GM23338 (cell line): ENCODE measurements at regions not wholly inside any gene's neighbourhood (a gene's known extent, or its start where the extent isn't known, plus 50 kb on each side); places are given as distances from the start of the nearest gene placed in this dataset.

ENCODE experiments used
- ATAC-seq: fragments of 200-7000 bp; cut with Tn5 transposase; 3 replicates; pipeline ENCODE4 v1.9.1; 2020
- DNase-seq: peaks from one replicate; pipeline ENCODE4 v3.0.0-alpha.2; 2015; ENCODE audit warnings: low spot score
- H2AFZ ChIP-seq: fragments of 200-600 bp; sonication (generic); 2 replicates; pipeline ENCODE4 v1.8.0; 2016; ENCODE audit warnings: antibody characterized with exemption, mild to moderate bottlenecking, moderate library complexity
- H3F3A ChIP-seq: fragments of 200-600 bp; sonication (generic); replicated peaks from 2 replicates; pipeline ENCODE4 v1.8.0; 2017; ENCODE audit warnings: antibody characterized with exemption, mixed run types, low read depth
- H3K27ac ChIP-seq: fragments of 200-600 bp; sonication (generic); 2 replicates; pipeline ENCODE4 v1.6.1; 2016; ENCODE audit warnings: low read depth
- H3K27me3 ChIP-seq: fragments of 200-600 bp; sonication (generic); 2 replicates; pipeline ENCODE4 v1.8.0; 2016; ENCODE audit warnings: mild to moderate bottlenecking, mixed run types, moderate library complexity; ENCODE audit not compliant: insufficient read depth
- H3K36me3 ChIP-seq: fragments of 200-600 bp; sonication (generic); 2 replicates; pipeline ENCODE4 v1.8.0; 2016; ENCODE audit warnings: mild to moderate bottlenecking; ENCODE audit not compliant: insufficient read depth
- H3K4me1 ChIP-seq: fragments of 200-600 bp; sonication (generic); 2 replicates; pipeline ENCODE4 v1.8.0; 2016; ENCODE audit warnings: mild to moderate bottlenecking, moderate library complexity; ENCODE audit not compliant: insufficient read depth
- H3K4me2 ChIP-seq: fragments of 200-600 bp; sonication (generic); 2 replicates; pipeline ENCODE4 v1.7.1; 2017; ENCODE audit warnings: mixed run types
- H3K4me3 ChIP-seq: fragments of 200-600 bp; sonication (generic); 2 replicates; pipeline ENCODE4 v1.6.1; 2016; ENCODE audit warnings: mixed run types
- H3K79me2 ChIP-seq: fragments of 200-600 bp; sonication (generic); replicated peaks from 2 replicates; pipeline ENCODE4 v1.8.0; 2017; ENCODE audit warnings: mild to moderate bottlenecking; ENCODE audit not compliant: insufficient read depth
- H3K9me2 ChIP-seq: fragments of 200-600 bp; sonication (generic); 2 replicates; pipeline ENCODE4 v1.8.0; 2017; ENCODE audit not compliant: insufficient read depth
- H4K20me1 ChIP-seq: fragments of 200-600 bp; sonication (generic); replicated peaks from 2 replicates; pipeline ENCODE4 v1.8.0; 2017; ENCODE audit warnings: mild to moderate bottlenecking; ENCODE audit not compliant: insufficient read depth
- H3K27ac Mint-ChIP-seq: 2 replicates; pipeline ENCODE4 v1.8.0; 2020; ENCODE audit warnings: inconsistent platforms, mild to moderate bottlenecking, moderate library complexity, mixed read lengths
- H3K27me3 Mint-ChIP-seq: 3 replicates; pipeline ENCODE4 v1.8.0; 2022; ENCODE audit warnings: low read depth, mild to moderate bottlenecking, moderate library complexity, mixed read lengths, inconsistent platforms; ENCODE audit not compliant: insufficient read depth, poor library complexity
- H3K36me3 Mint-ChIP-seq: 3 replicates; pipeline ENCODE4 v1.8.0; 2021; ENCODE audit warnings: low read depth, mild to moderate bottlenecking, inconsistent platforms, moderate library complexity, mixed read lengths
- H3K4me1 Mint-ChIP-seq: 3 replicates; pipeline ENCODE4 v1.8.0; 2020; ENCODE audit warnings: mild to moderate bottlenecking, inconsistent platforms, mixed read lengths
- H3K4me3 Mint-ChIP-seq: 3 replicates; pipeline ENCODE4 v1.8.0; 2021; ENCODE audit warnings: moderate library complexity, mild to moderate bottlenecking, inconsistent platforms, mixed read lengths
- H3K9me3 Mint-ChIP-seq: 3 replicates; pipeline ENCODE4 v1.8.0; 2020; ENCODE audit warnings: moderate library complexity, mild to moderate bottlenecking, inconsistent platforms, mixed read lengths
- CREB1 ChIP-seq: fragments of 250-450 bp; sonication (Bioruptor Pico); IDR thresholded peaks from 2 replicates; pipeline ENCODE4 v1.5.0; 2020; ENCODE audit warnings: low read depth, mild to moderate bottlenecking, moderate library complexity
- CTCF ChIP-seq, 2 experiments: fragments of 200-600 bp in 1 of 2; sonication (generic) in 1 of 2; conservative IDR thresholded peaks; 2 replicates each; pipeline versions ENCODE4 v1.5.1 to v1.6.1; 2016 to 2017; ENCODE audit warnings: antibody characterized with exemption in 2 of 2, low read depth in 2 of 2, mild to moderate bottlenecking in 2 of 2, moderate library complexity in 1 of 2
- ETS1 ChIP-seq: IDR thresholded peaks from 2 replicates; pipeline ENCODE4 v1.6.1; 2016; ENCODE audit warnings: antibody characterized with exemption
- EZH2 ChIP-seq: fragments of 200-600 bp; sonication (generic); IDR thresholded peaks from one replicate; pipeline ENCODE4 v1.8.0; 2017; ENCODE audit warnings: antibody characterized with exemption, mild to moderate bottlenecking, low read depth; ENCODE audit not compliant: unreplicated experiment
- EZH2phosphoT487 ChIP-seq: fragments of 200-600 bp; sonication (generic); IDR thresholded peaks from one replicate; pipeline ENCODE4 v1.8.1; 2018; ENCODE audit warnings: antibody characterized with exemption; ENCODE audit not compliant: unreplicated experiment
- JUNB ChIP-seq: IDR thresholded peaks from one replicate; pipeline ENCODE4 v1.6.1; 2016; ENCODE audit warnings: antibody characterized with exemption; ENCODE audit not compliant: unreplicated experiment
- NANOG ChIP-seq: IDR thresholded peaks from 2 replicates; pipeline ENCODE4 v1.6.1; 2016; ENCODE audit warnings: antibody characterized with exemption, borderline replicate concordance
- POLR2AphosphoS5 ChIP-seq: IDR thresholded peaks from 2 replicates; pipeline ENCODE4 v1.6.1; 2016; ENCODE audit warnings: antibody characterized with exemption, low read depth
- REST ChIP-seq: IDR thresholded peaks from one replicate; pipeline ENCODE4 v1.6.1; 2018; ENCODE audit warnings: antibody characterized with exemption; ENCODE audit not compliant: unreplicated experiment
- ZNF114 ChIP-seq: fragments of 250-450 bp; sonication (Bioruptor Pico); IDR thresholded peaks from 2 replicates; pipeline ENCODE4 v1.5.0; 2020; ENCODE audit warnings: mild to moderate bottlenecking, moderate library complexity
- ZNF331 ChIP-seq: fragments of 250-450 bp; sonication (Bioruptor Pico); IDR thresholded peaks from 2 replicates; pipeline ENCODE4 v1.5.0; 2020; ENCODE audit warnings: low read depth, mild to moderate bottlenecking, moderate library complexity

DNA sequence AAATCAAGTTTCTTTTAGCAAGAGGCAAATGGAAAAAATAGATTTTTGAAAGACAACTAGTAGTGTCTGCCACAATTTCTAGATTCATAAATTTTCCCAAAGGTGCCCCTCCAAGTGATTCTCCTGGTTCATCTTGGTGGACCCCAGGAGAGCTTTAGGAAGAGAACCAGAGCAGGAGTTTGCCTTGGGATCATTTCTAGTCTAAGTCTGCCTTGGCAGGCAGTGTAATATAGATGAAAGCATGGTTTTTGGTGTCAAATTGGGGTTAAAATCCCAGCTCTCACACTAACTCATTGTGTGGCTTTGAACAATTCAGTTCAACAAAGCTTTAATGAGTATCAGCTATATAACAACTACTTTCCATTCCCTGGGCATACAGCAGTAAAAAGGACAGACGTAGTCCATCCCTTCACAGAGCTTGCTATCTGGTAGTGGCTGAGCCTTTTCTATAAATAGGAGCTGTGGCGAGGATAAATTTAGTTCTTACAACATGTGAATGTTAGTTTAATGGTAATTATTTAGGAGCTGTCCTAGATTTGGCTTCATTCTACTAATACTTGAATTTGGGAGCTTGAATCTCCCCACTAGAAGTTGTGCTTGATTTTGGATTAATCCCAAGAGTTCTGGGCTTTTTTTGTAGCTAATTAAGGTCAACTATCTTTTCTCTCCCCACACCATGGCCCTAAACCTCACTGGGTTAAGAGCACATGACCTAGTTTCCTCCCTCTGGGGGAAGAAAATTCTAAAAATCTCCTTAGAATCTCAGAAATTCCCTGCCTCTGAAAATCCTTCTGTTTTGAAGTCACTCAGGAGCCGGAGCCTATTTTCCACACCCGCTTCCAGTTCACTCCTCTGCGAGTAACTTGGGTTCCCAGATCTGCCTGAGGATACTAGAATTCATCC is 197.8 kb downstream of the PCSK1 start:
- Histone ChIP-seq H3K9me2 (no peaks in the 10 kb centered on the region; the same call in 1 of the 2 replicates), H3K36me3 (no peaks in the 10 kb centered on the region), H3K4me2 (no peak overlapping the region), H3K4me3 (no peak overlapping the region), H3K4me1 (no peaks in the 10 kb centered on the region), H3K27me3 (no peaks in the 10 kb centered on the region), H3F3A (no peaks in the 10 kb centered on the region), H3K27ac (no peak overlapping the region), H4K20me1 (no peaks in the 10 kb centered on the region), H3K79me2 (no peaks in the 10 kb centered on the region), H2AFZ (no peak overlapping the region)
- Mint-ChIP-seq H3K27ac (no peak overlapping the region), H3K9me3 (no peaks in the 10 kb centered on the region), H3K36me3 (no peaks in the 10 kb centered on the region), H3K4me3 (no peak overlapping the region), H3K4me1 (no peaks in the 10 kb centered on the region), H3K27me3 (no peaks in the 10 kb centered on the region)
- TF ChIP-seq CREB1 (CRISPR knock-in tag) = no peak
- no peak for TF ChIP-seq CTCF (conservative IDR thresholded peaks at IDR 0.05; ENCODE audit: low read depth in 2 of 2)
- TF ChIP-seq EZH2phosphoT487 = no peak
- no peak for TF ChIP-seq ZNF331 (CRISPR knock-in tag)
- TF ChIP-seq JUNB = no peak
- TF ChIP-seq EZH2 = no peak
- no peak for TF ChIP-seq ZNF114
- no peak for TF ChIP-seq ETS1
- TF ChIP-seq POLR2AphosphoS5 = no peak
- no peak for TF ChIP-seq NANOG
- TF ChIP-seq REST = no peak
- no peak for DNase-seq
- no peak for ATAC-seq
